Neural progenitor cell (in vitro differentiated cells): ENCODE measurements at regions not wholly inside any gene's neighbourhood (a gene's known extent, or its start where the extent isn't known, plus 50 kb on each side); places are given as distances from the start of the nearest gene placed in this dataset.

Experiments used
- CTCF ChIP-seq: fragments of 200-600 bp; sonication (generic); IDR thresholded peaks from 2 replicates; pipeline ENCODE4 v1.5.1; 2017; ENCODE audit warnings: antibody characterized with exemption, mild to moderate bottlenecking
- EZH2 ChIP-seq: fragments of 200-600 bp; sonication (generic); IDR thresholded peaks from 2 replicates; pipeline ENCODE4 v1.6.1; 2017; ENCODE audit warnings: antibody characterized with exemption, mild to moderate bottlenecking, moderate library complexity
- EZH2phosphoT487 ChIP-seq: fragments of 200-600 bp; sonication (generic); IDR thresholded peaks from 2 replicates; pipeline ENCODE4 v1.6.1; 2017; ENCODE audit warnings: antibody characterized with exemption

DNA sequence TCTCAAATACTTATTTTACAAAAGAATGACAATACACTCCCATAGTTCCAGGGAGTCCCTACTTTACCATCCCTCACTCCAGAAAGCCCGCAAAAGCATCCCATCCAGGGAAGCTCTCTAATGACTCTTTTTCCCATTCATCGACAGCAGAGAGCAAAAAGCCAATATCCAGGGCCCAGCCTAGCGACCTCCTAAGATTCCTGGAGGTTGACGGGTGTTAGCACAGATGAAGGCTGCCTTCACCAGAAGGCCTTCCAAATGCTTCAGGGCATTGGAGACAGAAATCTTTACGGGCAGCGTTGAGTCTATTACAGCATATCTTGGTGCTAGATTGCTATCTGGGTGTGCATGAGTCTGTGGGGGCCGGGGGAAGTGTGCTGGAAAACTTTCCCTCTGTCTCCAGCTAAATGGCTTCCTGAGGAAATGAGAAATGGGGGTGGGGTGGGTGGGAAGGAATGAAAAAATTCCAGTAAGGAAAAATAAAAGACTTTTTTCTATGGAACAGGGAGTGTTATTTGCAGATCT is 136.6 kb downstream of the PROX1 start:
- TF ChIP-seq CTCF (no peak), EZH2phosphoT487 (no peak), EZH2 (no peak)
